WTC11 (cell line): ENCODE measurements at regions not wholly inside any gene's neighbourhood (a gene's known extent, or its start where the extent isn't known, plus 50 kb on each side); places are given as distances from the start of the nearest gene placed in this dataset.

Source experiments
- ATF1 ChIP-seq: sonication (generic); formaldehyde crosslinking; IDR thresholded peaks from 2 replicates; pipeline ENCODE4 v1.8.1; 2023; ENCODE audit warnings: mild to moderate bottlenecking, moderate library complexity, missing genetic modification reagents
- CREM ChIP-seq: sonication (generic); formaldehyde crosslinking; IDR thresholded peaks from 2 replicates; pipeline ENCODE4 v1.8.1; 2022; ENCODE audit warnings: mild to moderate bottlenecking, missing genetic modification reagents, moderate library complexity
- FOXP1 ChIP-seq: sonication (generic); formaldehyde crosslinking; IDR thresholded peaks from 2 replicates; pipeline ENCODE4 v1.8.0; 2022; ENCODE audit warnings: missing genetic modification reagents, mild to moderate bottlenecking, moderate library complexity, borderline replicate concordance
- IRF1 ChIP-seq: sonication (generic); formaldehyde crosslinking; IDR thresholded peaks from 2 replicates; pipeline ENCODE4 v1.8.0; 2023; ENCODE audit warnings: missing genetic modification reagents
- RELA ChIP-seq: sonication (generic); formaldehyde crosslinking; IDR thresholded peaks from 2 replicates; pipeline ENCODE4 v1.8.1; 2022; ENCODE audit warnings: missing genetic modification reagents, mild to moderate bottlenecking, borderline replicate concordance
- TEAD4 ChIP-seq: sonication (generic); formaldehyde crosslinking; IDR thresholded peaks from 2 replicates; pipeline ENCODE4 v1.8.0; 2022; ENCODE audit warnings: mild to moderate bottlenecking, missing genetic modification reagents
- USF2 ChIP-seq: sonication (generic); formaldehyde crosslinking; IDR thresholded peaks from 2 replicates; pipeline ENCODE4 v1.8.1; 2023; ENCODE audit warnings: mild to moderate bottlenecking, missing genetic modification reagents, moderate library complexity
- ZNF121 ChIP-seq: sonication (generic); formaldehyde crosslinking; IDR thresholded peaks from 2 replicates; pipeline ENCODE4 v1.8.0; 2023; ENCODE audit warnings: missing genetic modification reagents
- TF ChIP-seq, protein P1 (sequence below): fragments of 200-600 bp; IDR thresholded peaks from 2 replicates; pipeline ENCODE4 v1.8.0; 2022; ENCODE audit warnings: antibody characterized with exemption
- TF ChIP-seq, protein P2 (sequence below): sonication (generic); formaldehyde crosslinking; conservative IDR thresholded peaks from 2 replicates; pipeline ENCODE4 v1.8.1; 2023; ENCODE audit warnings: mild to moderate bottlenecking, low read depth, missing genetic modification reagents, moderate library complexity
- TF ChIP-seq, protein P3 (sequence below): sonication (generic); formaldehyde crosslinking; IDR thresholded peaks from 2 replicates; pipeline ENCODE4 v1.8.0; 2023; ENCODE audit warnings: mild to moderate bottlenecking, missing genetic modification reagents
- TF ChIP-seq, protein P4 (sequence below): sonication (generic); formaldehyde crosslinking; IDR thresholded peaks from 2 replicates; pipeline ENCODE4 v1.8.1; 2022; ENCODE audit warnings: low read depth, missing genetic modification reagents, borderline replicate concordance
- TF ChIP-seq, protein P5 (sequence below): sonication (generic); formaldehyde crosslinking; conservative IDR thresholded peaks from 2 replicates; pipeline ENCODE4 v1.8.1; 2022; ENCODE audit warnings: mild to moderate bottlenecking, missing genetic modification reagents

DNA sequence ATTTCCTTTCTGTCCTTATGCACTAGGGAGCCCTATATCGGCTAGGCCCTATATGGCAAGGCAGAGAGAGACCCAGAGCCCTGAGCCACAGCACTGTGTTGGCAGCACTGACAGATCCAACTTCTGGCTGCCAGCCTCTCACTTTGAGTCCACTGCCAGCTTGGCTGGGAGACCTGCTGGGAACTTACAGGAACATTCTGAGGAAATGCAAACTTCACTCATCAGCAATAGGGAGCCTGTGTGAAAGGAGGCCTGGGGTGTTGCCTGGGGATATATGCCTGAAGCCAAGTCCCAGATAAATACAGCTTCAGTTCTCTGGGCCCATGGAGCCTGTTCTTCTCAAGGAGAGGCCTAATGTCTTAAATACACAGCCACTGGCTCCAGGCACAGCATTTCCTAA, 78.0 kb downstream of the ADRB2 start:
- TF ChIP-seq ATF1 (CRISPR knock-in tag) (no peak), RELA (CRISPR knock-in tag) (no peak), TEAD4 (CRISPR knock-in tag) (no peak), IRF1 (CRISPR knock-in tag) (no peak), CREM (CRISPR knock-in tag) (no peak), FOXP1 (CRISPR knock-in tag) (no peak), ZNF121 (no peak), USF2 (CRISPR knock-in tag) (no peak)
- TF ChIP-seq, protein P1, sequence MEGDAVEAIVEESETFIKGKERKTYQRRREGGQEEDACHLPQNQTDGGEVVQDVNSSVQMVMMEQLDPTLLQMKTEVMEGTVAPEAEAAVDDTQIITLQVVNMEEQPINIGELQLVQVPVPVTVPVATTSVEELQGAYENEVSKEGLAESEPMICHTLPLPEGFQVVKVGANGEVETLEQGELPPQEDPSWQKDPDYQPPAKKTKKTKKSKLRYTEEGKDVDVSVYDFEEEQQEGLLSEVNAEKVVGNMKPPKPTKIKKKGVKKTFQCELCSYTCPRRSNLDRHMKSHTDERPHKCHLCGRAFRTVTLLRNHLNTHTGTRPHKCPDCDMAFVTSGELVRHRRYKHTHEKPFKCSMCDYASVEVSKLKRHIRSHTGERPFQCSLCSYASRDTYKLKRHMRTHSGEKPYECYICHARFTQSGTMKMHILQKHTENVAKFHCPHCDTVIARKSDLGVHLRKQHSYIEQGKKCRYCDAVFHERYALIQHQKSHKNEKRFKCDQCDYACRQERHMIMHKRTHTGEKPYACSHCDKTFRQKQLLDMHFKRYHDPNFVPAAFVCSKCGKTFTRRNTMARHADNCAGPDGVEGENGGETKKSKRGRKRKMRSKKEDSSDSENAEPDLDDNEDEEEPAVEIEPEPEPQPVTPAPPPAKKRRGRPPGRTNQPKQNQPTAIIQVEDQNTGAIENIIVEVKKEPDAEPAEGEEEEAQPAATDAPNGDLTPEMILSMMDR = no peak
- TF ChIP-seq, protein P2, sequence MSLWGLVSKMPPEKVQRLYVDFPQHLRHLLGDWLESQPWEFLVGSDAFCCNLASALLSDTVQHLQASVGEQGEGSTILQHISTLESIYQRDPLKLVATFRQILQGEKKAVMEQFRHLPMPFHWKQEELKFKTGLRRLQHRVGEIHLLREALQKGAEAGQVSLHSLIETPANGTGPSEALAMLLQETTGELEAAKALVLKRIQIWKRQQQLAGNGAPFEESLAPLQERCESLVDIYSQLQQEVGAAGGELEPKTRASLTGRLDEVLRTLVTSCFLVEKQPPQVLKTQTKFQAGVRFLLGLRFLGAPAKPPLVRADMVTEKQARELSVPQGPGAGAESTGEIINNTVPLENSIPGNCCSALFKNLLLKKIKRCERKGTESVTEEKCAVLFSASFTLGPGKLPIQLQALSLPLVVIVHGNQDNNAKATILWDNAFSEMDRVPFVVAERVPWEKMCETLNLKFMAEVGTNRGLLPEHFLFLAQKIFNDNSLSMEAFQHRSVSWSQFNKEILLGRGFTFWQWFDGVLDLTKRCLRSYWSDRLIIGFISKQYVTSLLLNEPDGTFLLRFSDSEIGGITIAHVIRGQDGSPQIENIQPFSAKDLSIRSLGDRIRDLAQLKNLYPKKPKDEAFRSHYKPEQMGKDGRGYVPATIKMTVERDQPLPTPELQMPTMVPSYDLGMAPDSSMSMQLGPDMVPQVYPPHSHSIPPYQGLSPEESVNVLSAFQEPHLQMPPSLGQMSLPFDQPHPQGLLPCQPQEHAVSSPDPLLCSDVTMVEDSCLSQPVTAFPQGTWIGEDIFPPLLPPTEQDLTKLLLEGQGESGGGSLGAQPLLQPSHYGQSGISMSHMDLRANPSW (CRISPR knock-in tag) = no peak
- TF ChIP-seq, protein P3, sequence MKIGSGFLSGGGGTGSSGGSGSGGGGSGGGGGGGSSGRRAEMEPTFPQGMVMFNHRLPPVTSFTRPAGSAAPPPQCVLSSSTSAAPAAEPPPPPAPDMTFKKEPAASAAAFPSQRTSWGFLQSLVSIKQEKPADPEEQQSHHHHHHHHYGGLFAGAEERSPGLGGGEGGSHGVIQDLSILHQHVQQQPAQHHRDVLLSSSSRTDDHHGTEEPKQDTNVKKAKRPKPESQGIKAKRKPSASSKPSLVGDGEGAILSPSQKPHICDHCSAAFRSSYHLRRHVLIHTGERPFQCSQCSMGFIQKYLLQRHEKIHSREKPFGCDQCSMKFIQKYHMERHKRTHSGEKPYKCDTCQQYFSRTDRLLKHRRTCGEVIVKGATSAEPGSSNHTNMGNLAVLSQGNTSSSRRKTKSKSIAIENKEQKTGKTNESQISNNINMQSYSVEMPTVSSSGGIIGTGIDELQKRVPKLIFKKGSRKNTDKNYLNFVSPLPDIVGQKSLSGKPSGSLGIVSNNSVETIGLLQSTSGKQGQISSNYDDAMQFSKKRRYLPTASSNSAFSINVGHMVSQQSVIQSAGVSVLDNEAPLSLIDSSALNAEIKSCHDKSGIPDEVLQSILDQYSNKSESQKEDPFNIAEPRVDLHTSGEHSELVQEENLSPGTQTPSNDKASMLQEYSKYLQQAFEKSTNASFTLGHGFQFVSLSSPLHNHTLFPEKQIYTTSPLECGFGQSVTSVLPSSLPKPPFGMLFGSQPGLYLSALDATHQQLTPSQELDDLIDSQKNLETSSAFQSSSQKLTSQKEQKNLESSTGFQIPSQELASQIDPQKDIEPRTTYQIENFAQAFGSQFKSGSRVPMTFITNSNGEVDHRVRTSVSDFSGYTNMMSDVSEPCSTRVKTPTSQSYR (CRISPR knock-in tag) = no peak
- TF ChIP-seq, protein P4, sequence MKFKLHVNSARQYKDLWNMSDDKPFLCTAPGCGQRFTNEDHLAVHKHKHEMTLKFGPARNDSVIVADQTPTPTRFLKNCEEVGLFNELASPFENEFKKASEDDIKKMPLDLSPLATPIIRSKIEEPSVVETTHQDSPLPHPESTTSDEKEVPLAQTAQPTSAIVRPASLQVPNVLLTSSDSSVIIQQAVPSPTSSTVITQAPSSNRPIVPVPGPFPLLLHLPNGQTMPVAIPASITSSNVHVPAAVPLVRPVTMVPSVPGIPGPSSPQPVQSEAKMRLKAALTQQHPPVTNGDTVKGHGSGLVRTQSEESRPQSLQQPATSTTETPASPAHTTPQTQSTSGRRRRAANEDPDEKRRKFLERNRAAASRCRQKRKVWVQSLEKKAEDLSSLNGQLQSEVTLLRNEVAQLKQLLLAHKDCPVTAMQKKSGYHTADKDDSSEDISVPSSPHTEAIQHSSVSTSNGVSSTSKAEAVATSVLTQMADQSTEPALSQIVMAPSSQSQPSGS (CRISPR knock-in tag) = no peak
- TF ChIP-seq, protein P5, sequence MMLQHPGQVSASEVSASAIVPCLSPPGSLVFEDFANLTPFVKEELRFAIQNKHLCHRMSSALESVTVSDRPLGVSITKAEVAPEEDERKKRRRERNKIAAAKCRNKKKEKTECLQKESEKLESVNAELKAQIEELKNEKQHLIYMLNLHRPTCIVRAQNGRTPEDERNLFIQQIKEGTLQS (CRISPR knock-in tag) = no peak
